H9 (cell line): ENCODE measurements at regions not wholly inside any gene's neighbourhood (a gene's known extent, or its start where the extent isn't known, plus 50 kb on each side); places are given as distances from the start of the nearest gene placed in this dataset.

Experiments
- DNase-seq: peaks from one replicate; pipeline ENCODE4 v3.0.0-alpha.2; 2017
- H2AFZ ChIP-seq: one replicate; pipeline ENCODE4 v1.6.1; 2013; ENCODE audit warnings: mild to moderate bottlenecking, low read length, control low read depth, moderate library complexity
- H2AK5ac ChIP-seq: 2 replicates; pipeline ENCODE4 v1.6.1; 2013; ENCODE audit warnings: low read length, control low read depth, mixed read lengths; ENCODE audit not compliant: insufficient read length
- H2BK120ac ChIP-seq: one replicate; pipeline ENCODE4 v1.6.1; 2013; ENCODE audit warnings: low read depth, mild to moderate bottlenecking, low read length, control low read depth, inconsistent platforms; ENCODE audit not compliant: poor library complexity, severe bottlenecking
- H2BK12ac ChIP-seq: 2 replicates; pipeline ENCODE4 v1.6.1; 2013; ENCODE audit warnings: low read length, control low read depth, mixed read lengths, low read depth; ENCODE audit not compliant: insufficient read length
- H2BK15ac ChIP-seq: 2 replicates; pipeline ENCODE4 v1.6.1; 2013; ENCODE audit warnings: low read depth, low read length, control low read depth
- H2BK20ac ChIP-seq: one replicate; pipeline ENCODE4 v1.6.1; 2013; ENCODE audit warnings: low read depth, mild to moderate bottlenecking, low read length, control low read depth, inconsistent platforms; ENCODE audit not compliant: poor library complexity, severe bottlenecking
- H2BK5ac ChIP-seq: 2 replicates; pipeline ENCODE4 v1.6.1; 2013; ENCODE audit warnings: low read length, control low read depth, mixed read lengths; ENCODE audit not compliant: insufficient read length
- H3K14ac ChIP-seq: 2 replicates; pipeline ENCODE4 v1.6.1; 2013; ENCODE audit warnings: low read length, control low read depth; ENCODE audit not compliant: insufficient read depth
- H3K18ac ChIP-seq: 2 replicates; pipeline ENCODE4 v1.6.1; 2013; ENCODE audit warnings: low read depth, mild to moderate bottlenecking, mixed read lengths, low read length, control low read depth; ENCODE audit not compliant: insufficient read length
- H3K23ac ChIP-seq: 2 replicates; pipeline ENCODE4 v1.6.1; 2013; ENCODE audit warnings: low read length, control low read depth, mixed read lengths, low read depth; ENCODE audit not compliant: insufficient read length
- H3K23me2 ChIP-seq: 2 replicates; pipeline ENCODE4 v1.6.1; 2013; ENCODE audit warnings: low read depth, mild to moderate bottlenecking, mixed read lengths, low read length, control low read depth; ENCODE audit not compliant: insufficient read length, poor library complexity, severe bottlenecking
- H3K27ac ChIP-seq: 2 replicates; pipeline ENCODE4 v1.5.1; 2013; ENCODE audit warnings: low read length, control low read depth, mixed read lengths, low read depth; ENCODE audit not compliant: insufficient read length
- H3K27me3 ChIP-seq: 2 replicates; pipeline ENCODE4 v1.6.1; 2013; ENCODE audit warnings: low read length, control low read depth, inconsistent platforms; ENCODE audit not compliant: insufficient read depth
- H3K4ac ChIP-seq: 2 replicates; pipeline ENCODE4 v1.6.1; 2013; ENCODE audit warnings: low read depth, mild to moderate bottlenecking, control low read depth, inconsistent platforms, low read length, moderate library complexity
- H3K4me1 ChIP-seq: 2 replicates; pipeline ENCODE4 v1.6.1; 2013; ENCODE audit warnings: low read length, control low read depth, inconsistent platforms; ENCODE audit not compliant: insufficient read depth
- H3K4me2 ChIP-seq: 2 replicates; pipeline ENCODE4 v1.6.1; 2013; ENCODE audit warnings: low read length, control low read depth, mixed read lengths; ENCODE audit not compliant: insufficient read length, insufficient read depth
- H3K56ac ChIP-seq: 2 replicates; pipeline ENCODE4 v1.6.1; 2013; ENCODE audit warnings: low read depth, mild to moderate bottlenecking, mixed read lengths, low read length, control low read depth; ENCODE audit not compliant: insufficient read length
- H3K79me1 ChIP-seq: 2 replicates; pipeline ENCODE4 v1.6.1; 2013; ENCODE audit warnings: low read depth, mild to moderate bottlenecking, moderate library complexity, low read length, control low read depth, inconsistent platforms; ENCODE audit not compliant: insufficient read depth, poor library complexity, severe bottlenecking
- H3K79me2 ChIP-seq: 2 replicates; pipeline ENCODE4 v1.6.1; 2013; ENCODE audit warnings: low read length, control low read depth, inconsistent platforms; ENCODE audit not compliant: insufficient read depth
- H3K9ac ChIP-seq: 2 replicates; pipeline ENCODE4 v1.6.1; 2013; ENCODE audit warnings: low read length, control low read depth, mixed read lengths; ENCODE audit not compliant: insufficient read length; ENCODE audit errors: extremely low read depth
- H3K9me3 ChIP-seq: one replicate; pipeline ENCODE4 v1.6.1; 2013; ENCODE audit warnings: low read depth, low read length, inconsistent platforms; ENCODE audit not compliant: control insufficient read depth
- H3T11ph ChIP-seq: one replicate; pipeline ENCODE4 v1.6.1; 2013; ENCODE audit warnings: mild to moderate bottlenecking, low read length, control low read depth, inconsistent platforms
- H4K20me1 ChIP-seq: one replicate; pipeline ENCODE4 v1.6.1; 2013; ENCODE audit not compliant: control insufficient read depth, insufficient read length, insufficient read depth
- H4K5ac ChIP-seq: 2 replicates; pipeline ENCODE4 v1.6.1; 2013; ENCODE audit warnings: low read depth, mild to moderate bottlenecking, mixed read lengths, low read length, control low read depth; ENCODE audit not compliant: insufficient read length
- H4K8ac ChIP-seq: replicated peaks from 2 replicates; pipeline ENCODE4 v1.6.1; 2013; ENCODE audit warnings: low read length, control low read depth, mixed read lengths, low read depth; ENCODE audit not compliant: insufficient read length
- H4K91ac ChIP-seq: 2 replicates; pipeline ENCODE4 v1.6.1; 2013; ENCODE audit warnings: low read depth, mild to moderate bottlenecking, moderate library complexity, mixed read lengths, low read length, control low read depth; ENCODE audit not compliant: insufficient read length
- H3K27ac Mint-ChIP-seq, 3 experiments: 2 replicates in 2 of 3; 3 replicates in 1 of 3; pipeline ENCODE4 v1.8.0; 2020 to 2021; ENCODE audit warnings: mixed read lengths in 3 of 3, mild to moderate bottlenecking in 1 of 3, moderate library complexity in 1 of 3
- H3K27me3 Mint-ChIP-seq: 2 replicates; pipeline ENCODE4 v1.8.0; 2021; ENCODE audit warnings: low read depth, mild to moderate bottlenecking, moderate library complexity, mixed read lengths
- H3K36me3 Mint-ChIP-seq, 3 experiments: 2 replicates in 2 of 3; 3 replicates in 1 of 3; pipeline ENCODE4 v1.8.0; 2020 to 2021; ENCODE audit warnings: low read depth in 3 of 3, mixed read lengths in 3 of 3; ENCODE audit not compliant: insufficient read depth in 1 of 3
- H3K4me1 Mint-ChIP-seq, 2 experiments: 2 replicates each; pipeline ENCODE4 v1.8.0; 2020; ENCODE audit warnings: mixed read lengths in 2 of 2
- H3K4me3 Mint-ChIP-seq, 2 experiments: 2 replicates in 1 of 2; 3 replicates in 1 of 2; pipeline ENCODE4 v1.8.0; 2020 to 2021; ENCODE audit warnings: mild to moderate bottlenecking in 2 of 2, mixed read lengths in 2 of 2, moderate library complexity in 1 of 2
- H3K9me3 Mint-ChIP-seq, 2 experiments: 2 replicates in 1 of 2; 3 replicates in 1 of 2; pipeline ENCODE4 v1.8.0; 2020; ENCODE audit warnings: mild to moderate bottlenecking in 2 of 2, mixed read lengths in 2 of 2, moderate library complexity in 1 of 2
- CTCF ChIP-seq: fragments of 200-600 bp; sonication (generic); conservative IDR thresholded peaks from 3 replicates; pipeline ENCODE4 v1.8.0; 2021; ENCODE audit warnings: antibody characterized with exemption, mild to moderate bottlenecking
- WGBS: extraction: QIAGEN DNeasy Blood & Tissue Kit; methylation state at CpG from one replicate; pipeline ENCODE4 v1.1.7; 2013; ENCODE audit warnings: missing lambda C conversion rate, low lambda C conversion rate, mixed read lengths; ENCODE audit not compliant: insufficient read length; ENCODE audit errors: extremely low coverage; 5-methylcytosine and 5-hydroxymethylcytosine counted together

GRCh38 chr6:73962884-73963283, 266.9 kb downstream of the CD109 start:
- Histone ChIP-seq H2BK15ac (no peak overlapping the region), H3K18ac (no peak overlapping the region), H2BK120ac (no peak overlapping the region), H4K20me1 (no peaks in the 10 kb centered on the region), H3K9ac (no peak overlapping the region), H3K4ac (no peak overlapping the region), H3K23ac (no peak overlapping the region), H4K91ac (no peak overlapping the region), H4K5ac (no peak overlapping the region), H2AFZ (no peak overlapping the region), H3K4me1 (no peaks in the 10 kb centered on the region), H3K79me1 (no peaks in the 10 kb centered on the region), H3T11ph (no peak overlapping the region), H3K14ac (no peak overlapping the region), H3K27me3 (no peaks in the 10 kb centered on the region), H4K8ac (no peak overlapping the region), H3K4me2 (no peak overlapping the region), H2AK5ac (no peak overlapping the region), H3K9me3 (no peaks in the 10 kb centered on the region), H2BK12ac (no peak overlapping the region), H3K23me2 (no peaks in the 10 kb centered on the region), H3K27ac (no peak overlapping the region), H3K56ac (no peak overlapping the region), H2BK20ac (no peak overlapping the region), H2BK5ac (no peak overlapping the region), H3K79me2 (no peaks in the 10 kb centered on the region)
- H3K36me3 Mint-ChIP-seq: no peaks in the 10 kb centered on the region
- DNase-seq: no peak
- no peak for TF ChIP-seq CTCF
- peaks cover 4 to 8% of the 10 kb centered on the region in 2 experiments for H3K4me1 Mint-ChIP-seq
- H3K27me3 Mint-ChIP-seq: peaks cover 4% of the 10 kb centered on the region; the same call in 1 of the 2 replicates
- no peak overlapping the region; a peak in 1 of 5 replicates for H3K4me3 Mint-ChIP-seq
- no CpG with 5 or more reads among the region's 3 CpGs for WGBS
- no peak overlapping the region for H3K27ac Mint-ChIP-seq
- no peaks in the 10 kb centered on the region; a peak in 3 of 5 replicates for H3K9me3 Mint-ChIP-seq
